ENCODE measurements at regions not wholly inside any gene's neighbourhood (a gene's known extent, or its start where the extent isn't known, plus 50 kb on each side); places are given as distances from the start of the nearest gene placed in this dataset.

- TF ChIP-seq CTCF (conservative IDR thresholded peaks at IDR 0.05; ENCODE audit: low read depth in 2 of 2) (no peak), EZH2 (IDR thresholded peaks at IDR 0.05; ENCODE audit: low read depth, unreplicated experiment) (no peak)
Measured at GRCh38 chr4:53928825-53929224, 135.6 kb downstream of the CHIC2 start (continued).

GRCh38 chr4:53925050-53925605, 139.3 kb downstream of the CHIC2 start:
- H3K9me2 ChIP-seq (ENCODE audit: insufficient read depth), result no peaks in the 10 kb centered on the region
- no peaks in the 10 kb centered on the region for H3K36me3 Mint-ChIP-seq (ENCODE audit: low read depth)
- no peak overlapping the region for H3K4me3 ChIP-seq
- 0 out of 2 replicates have a peak, but pooled peaks cover 8% of the 10 kb centered on the region for H3K4me1 ChIP-seq (ENCODE audit: insufficient read depth)
- DNase-seq (ENCODE audit: low spot score), result no peak
- no peaks in the 10 kb centered on the region; the same call in 2 of the 3 replicates for H3K9me3 Mint-ChIP-seq
- H3K36me3 ChIP-seq (ENCODE audit: insufficient read depth), result no peaks in the 10 kb centered on the region
- H3K27me3 Mint-ChIP-seq (ENCODE audit: insufficient read depth, low read depth, poor library complexity), result peaks cover 3% of the 10 kb centered on the region
- H3K27ac ChIP-seq (ENCODE audit: low read depth), result no peak overlapping the region
- no peaks in the 10 kb centered on the region for H3K79me2 ChIP-seq (replicated peaks; ENCODE audit: insufficient read depth)
- H3K27me3 ChIP-seq (ENCODE audit: insufficient read depth), result no peaks in the 10 kb centered on the region
- no peak overlapping the region for H3K27ac Mint-ChIP-seq
- peak overlapping the region; percentile 87; the same call in 1 of the 2 replicates for H2AFZ ChIP-seq
- ATAC-seq, result no peak
- no peak overlapping the region for H3K4me2 ChIP-seq
- no peak for TF ChIP-seq EZH2 (IDR thresholded peaks at IDR 0.05; ENCODE audit: low read depth, unreplicated experiment)
- TF ChIP-seq CTCF (conservative IDR thresholded peaks at IDR 0.05; ENCODE audit: low read depth in 2 of 2), result no peak
- no peaks in the 10 kb centered on the region for H4K20me1 ChIP-seq (replicated peaks; ENCODE audit: insufficient read depth)
- no peak overlapping the region for H3K4me3 Mint-ChIP-seq
- H3K4me1 Mint-ChIP-seq, result peaks cover 13% of the 10 kb centered on the region
- no peaks in the 10 kb centered on the region for H3F3A ChIP-seq (replicated peaks; ENCODE audit: low read depth)

- Mint-ChIP-seq H3K4me3 (no peak overlapping the region), H3K4me1 (peaks cover 19% of the 10 kb centered on the region), H3K27me3 (ENCODE audit: insufficient read depth, low read depth, poor library complexity) (peaks cover 3% of the 10 kb centered on the region), H3K27ac (no peak overlapping the region), H3K9me3 (no peaks in the 10 kb centered on the region; the same call in 2 of the 3 replicates), H3K36me3 (ENCODE audit: low read depth) (no peaks in the 10 kb centered on the region)
- Histone ChIP-seq H4K20me1 (replicated peaks; ENCODE audit: insufficient read depth) (no peaks in the 10 kb centered on the region), H3K27ac (ENCODE audit: low read depth) (no peak overlapping the region), H2AFZ (peak overlapping the region; percentile 87), H3K4me2 (no peak overlapping the region), H3K4me1 (ENCODE audit: insufficient read depth) (0 out of 2 replicates have a peak, but pooled peaks cover 8% of the 10 kb centered on the region), H3F3A (replicated peaks; ENCODE audit: low read depth) (no peaks in the 10 kb centered on the region), H3K4me3 (no peak overlapping the region), H3K36me3 (ENCODE audit: insufficient read depth) (no peaks in the 10 kb centered on the region), H3K27me3 (ENCODE audit: insufficient read depth) (no peaks in the 10 kb centered on the region), H3K79me2 (replicated peaks; ENCODE audit: insufficient read depth) (no peaks in the 10 kb centered on the region), H3K9me2 (ENCODE audit: insufficient read depth) (no peaks in the 10 kb centered on the region)
- no peak for DNase-seq (ENCODE audit: low spot score)
- peak; percentile 52 for ATAC-seq
- TF ChIP-seq CTCF (conservative IDR thresholded peaks at IDR 0.05; ENCODE audit: low read depth in 2 of 2), result no peak
- no peak for TF ChIP-seq EZH2phosphoT487 (IDR thresholded peaks at IDR 0.05; ENCODE audit: unreplicated experiment)
- TF ChIP-seq CREB1 (CRISPR knock-in tag; IDR thresholded peaks at IDR 0.05; ENCODE audit: low read depth), result no peak
- TF ChIP-seq POLR2AphosphoS5 (IDR thresholded peaks at IDR 0.05; ENCODE audit: low read depth), result no peak
- TF ChIP-seq EZH2 (IDR thresholded peaks at IDR 0.05; ENCODE audit: low read depth, unreplicated experiment), result no peak
Measured at GRCh38 chr4:53924333-53925049, 139.9 kb downstream of the CHIC2 start.

All from GM23338 (cell line).